ENCODE measurements at regions not wholly inside any gene's neighbourhood (a gene's known extent, or its start where the extent isn't known, plus 50 kb on each side); places are given as distances from the start of the nearest gene placed in this dataset.

GRCh38 chr22:49518436-49518970 lies 309.2 kb downstream of the BRD1 start:
- TF ChIP-seq EZH2phosphoT487 (IDR thresholded peaks at IDR 0.05; ENCODE audit: insufficient read depth, low read depth) (no peak), EZH2 (IDR thresholded peaks at IDR 0.05; ENCODE audit: insufficient read depth, poor library complexity, severe bottlenecking) (no peak)
